Neural cell (in vitro differentiated cells): ENCODE measurements at regions not wholly inside any gene's neighbourhood (a gene's known extent, or its start where the extent isn't known, plus 50 kb on each side); places are given as distances from the start of the nearest gene placed in this dataset.

ENCODE experiments used
- EP300 ChIP-seq: fragments of 450-650 bp; conservative IDR thresholded peaks from 2 replicates; pipeline ENCODE4 v1.6.1; 2014; ENCODE audit warnings: antibody characterized with exemption, mild to moderate bottlenecking, moderate library complexity; ENCODE audit not compliant: poor library complexity, severe bottlenecking
- EZH2 ChIP-seq: fragments of 200-600, 300-800 bp; shearing (Covaris generic), sonication (generic); IDR thresholded peaks from 2 replicates; pipeline ENCODE4 v1.6.1; 2014; ENCODE audit warnings: antibody characterized with exemption, low read length, borderline replicate concordance, mild to moderate bottlenecking; ENCODE audit not compliant: insufficient read depth, poor library complexity, severe bottlenecking
- MXI1 ChIP-seq: fragments of 450-650 bp; conservative IDR thresholded peaks from 2 replicates; pipeline ENCODE4 v1.6.1; 2014; ENCODE audit warnings: antibody characterized with exemption, mild to moderate bottlenecking; ENCODE audit not compliant: poor library complexity, severe bottlenecking
- POLR2AphosphoS5 ChIP-seq: IDR thresholded peaks from 2 replicates; pipeline ENCODE4 v1.6.1; 2012
- RAD21 ChIP-seq: fragments of 450-650 bp; conservative IDR thresholded peaks from 2 replicates; pipeline ENCODE4 v1.6.1; 2014; ENCODE audit warnings: antibody characterized with exemption, mild to moderate bottlenecking, moderate library complexity
- SMC3 ChIP-seq: fragments of 450-650 bp; conservative IDR thresholded peaks from 2 replicates; pipeline ENCODE4 v1.6.1; 2014; ENCODE audit warnings: antibody characterized with exemption, mild to moderate bottlenecking, moderate library complexity; ENCODE audit not compliant: poor library complexity
- TAF1 ChIP-seq: IDR thresholded peaks from 2 replicates; pipeline ENCODE4 v1.6.1; 2012; ENCODE audit warnings: low read depth
- TF ChIP-seq, protein P1 (sequence below): fragments of 450-650 bp; IDR thresholded peaks from 2 replicates; pipeline ENCODE4 v1.5.1; 2014; ENCODE audit warnings: antibody characterized with exemption, mild to moderate bottlenecking, moderate library complexity; ENCODE audit not compliant: poor library complexity, severe bottlenecking
- TF ChIP-seq, protein P2 (sequence below): IDR thresholded peaks from 2 replicates; pipeline ENCODE4 v1.6.1; 2012; ENCODE audit warnings: borderline replicate concordance

DNA sequence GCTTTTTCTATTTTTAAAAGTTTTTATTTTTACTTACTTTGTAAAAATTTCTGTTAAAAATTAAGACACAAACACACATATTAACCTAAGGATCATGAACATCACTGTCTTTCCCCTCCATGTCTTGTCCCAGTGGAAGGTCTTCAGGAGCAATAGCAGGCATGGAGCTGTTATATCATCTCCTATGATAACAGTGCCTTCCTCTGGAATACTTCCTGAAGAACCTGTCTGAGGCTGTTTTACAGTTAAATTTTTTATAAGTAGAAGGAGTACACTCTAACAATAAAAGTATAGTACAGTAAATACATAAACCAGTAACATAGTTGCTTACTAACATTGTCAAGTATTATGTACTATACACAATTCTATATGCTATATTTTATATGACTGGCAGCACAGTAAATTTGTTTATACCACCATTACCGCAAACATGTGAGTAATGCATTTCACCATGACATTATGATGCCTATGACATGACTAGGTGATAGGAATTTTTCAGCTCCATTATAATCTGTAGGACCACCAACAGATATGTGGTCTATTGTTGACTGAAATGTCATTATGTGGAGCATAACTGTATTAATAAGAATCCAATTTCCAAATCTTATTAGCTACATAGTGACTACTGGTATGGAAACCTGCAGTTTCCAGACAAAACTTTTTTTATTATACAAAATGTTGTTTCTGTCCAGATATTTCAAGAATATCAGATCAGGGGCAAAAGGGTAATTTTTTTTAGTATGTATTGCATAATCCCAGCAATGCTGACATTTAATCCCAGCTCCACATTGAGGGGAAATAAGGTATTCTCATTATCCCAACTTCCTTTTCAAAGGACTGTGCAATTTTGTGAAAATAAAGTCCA is 337.2 kb upstream of the SLC39A10 start:
- TF ChIP-seq SMC3 = no peak
- TF ChIP-seq, protein P1, sequence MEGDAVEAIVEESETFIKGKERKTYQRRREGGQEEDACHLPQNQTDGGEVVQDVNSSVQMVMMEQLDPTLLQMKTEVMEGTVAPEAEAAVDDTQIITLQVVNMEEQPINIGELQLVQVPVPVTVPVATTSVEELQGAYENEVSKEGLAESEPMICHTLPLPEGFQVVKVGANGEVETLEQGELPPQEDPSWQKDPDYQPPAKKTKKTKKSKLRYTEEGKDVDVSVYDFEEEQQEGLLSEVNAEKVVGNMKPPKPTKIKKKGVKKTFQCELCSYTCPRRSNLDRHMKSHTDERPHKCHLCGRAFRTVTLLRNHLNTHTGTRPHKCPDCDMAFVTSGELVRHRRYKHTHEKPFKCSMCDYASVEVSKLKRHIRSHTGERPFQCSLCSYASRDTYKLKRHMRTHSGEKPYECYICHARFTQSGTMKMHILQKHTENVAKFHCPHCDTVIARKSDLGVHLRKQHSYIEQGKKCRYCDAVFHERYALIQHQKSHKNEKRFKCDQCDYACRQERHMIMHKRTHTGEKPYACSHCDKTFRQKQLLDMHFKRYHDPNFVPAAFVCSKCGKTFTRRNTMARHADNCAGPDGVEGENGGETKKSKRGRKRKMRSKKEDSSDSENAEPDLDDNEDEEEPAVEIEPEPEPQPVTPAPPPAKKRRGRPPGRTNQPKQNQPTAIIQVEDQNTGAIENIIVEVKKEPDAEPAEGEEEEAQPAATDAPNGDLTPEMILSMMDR = no peak
- no peak for TF ChIP-seq TAF1
- TF ChIP-seq EP300 = peak; percentile 24
- TF ChIP-seq EZH2 = no peak
- TF ChIP-seq POLR2AphosphoS5 = no peak
- TF ChIP-seq RAD21 = no peak
- TF ChIP-seq, protein P2, sequence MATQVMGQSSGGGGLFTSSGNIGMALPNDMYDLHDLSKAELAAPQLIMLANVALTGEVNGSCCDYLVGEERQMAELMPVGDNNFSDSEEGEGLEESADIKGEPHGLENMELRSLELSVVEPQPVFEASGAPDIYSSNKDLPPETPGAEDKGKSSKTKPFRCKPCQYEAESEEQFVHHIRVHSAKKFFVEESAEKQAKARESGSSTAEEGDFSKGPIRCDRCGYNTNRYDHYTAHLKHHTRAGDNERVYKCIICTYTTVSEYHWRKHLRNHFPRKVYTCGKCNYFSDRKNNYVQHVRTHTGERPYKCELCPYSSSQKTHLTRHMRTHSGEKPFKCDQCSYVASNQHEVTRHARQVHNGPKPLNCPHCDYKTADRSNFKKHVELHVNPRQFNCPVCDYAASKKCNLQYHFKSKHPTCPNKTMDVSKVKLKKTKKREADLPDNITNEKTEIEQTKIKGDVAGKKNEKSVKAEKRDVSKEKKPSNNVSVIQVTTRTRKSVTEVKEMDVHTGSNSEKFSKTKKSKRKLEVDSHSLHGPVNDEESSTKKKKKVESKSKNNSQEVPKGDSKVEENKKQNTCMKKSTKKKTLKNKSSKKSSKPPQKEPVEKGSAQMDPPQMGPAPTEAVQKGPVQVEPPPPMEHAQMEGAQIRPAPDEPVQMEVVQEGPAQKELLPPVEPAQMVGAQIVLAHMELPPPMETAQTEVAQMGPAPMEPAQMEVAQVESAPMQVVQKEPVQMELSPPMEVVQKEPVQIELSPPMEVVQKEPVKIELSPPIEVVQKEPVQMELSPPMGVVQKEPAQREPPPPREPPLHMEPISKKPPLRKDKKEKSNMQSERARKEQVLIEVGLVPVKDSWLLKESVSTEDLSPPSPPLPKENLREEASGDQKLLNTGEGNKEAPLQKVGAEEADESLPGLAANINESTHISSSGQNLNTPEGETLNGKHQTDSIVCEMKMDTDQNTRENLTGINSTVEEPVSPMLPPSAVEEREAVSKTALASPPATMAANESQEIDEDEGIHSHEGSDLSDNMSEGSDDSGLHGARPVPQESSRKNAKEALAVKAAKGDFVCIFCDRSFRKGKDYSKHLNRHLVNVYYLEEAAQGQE = no peak
- no peak for TF ChIP-seq MXI1
